GM12878 (cell line): ENCODE measurements at regions not wholly inside any gene's neighbourhood (a gene's known extent, or its start where the extent isn't known, plus 50 kb on each side); places are given as distances from the start of the nearest gene placed in this dataset.

ENCODE experiments used
- ATAC-seq: fragments of 200-7000 bp; cut with Tn5 transposase; 3 replicates; pipeline ENCODE4 v1.9.1; 2020; ENCODE audit warnings: mild to moderate bottlenecking, moderate library complexity
- BruUV-seq: library from RNA; stranded (reverse); fragments of 400-500 nt; replicated peaks from 2 replicates; lab custom pipeline; 2021; lab: Mats Ljungman, UMichigan
- CTCF ChIA-PET: fragments of 300-600 bp; sonication (Branson Sonifier 250); formaldehyde crosslinking; extraction: SDS; loops from one replicate; lab custom pipeline; 2021; ENCODE audit warnings: inconsistent platforms; lab: Yijun Ruan, JAX
- POLR2A ChIA-PET: fragments of 350-600 bp; formaldehyde crosslinking; extraction: SDS; loops from one replicate; lab custom pipeline; 2021; ENCODE audit warnings: inconsistent platforms; lab: Charles Lee
- RAD21 ChIA-PET: fragments of 300-600 bp; sonication (Branson Sonifier 250); formaldehyde crosslinking; loops from one replicate; lab custom pipeline; 2023; ENCODE audit warnings: antibody characterized with exemption; ENCODE audit not compliant: unreplicated experiment; lab: Charles Lee
- SMC1A ChIA-PET: fragments of 300-600 bp; sonication (Branson Sonifier 250); formaldehyde crosslinking; loops from one replicate; lab custom pipeline; 2023; ENCODE audit not compliant: unreplicated experiment, uncharacterized antibody; lab: Charles Lee
- DNase-seq: peaks from one replicate; pipeline ENCODE4 v3.0.0-alpha.2; 2011; ENCODE audit warnings: low read depth, low spot score
- FAIRE-seq: peaks from 3 replicates; lab custom pipeline; 2011; peaks lifted over from hg19 to GRCh38; lab: Jason Lieb, UNC
- H2AFZ ChIP-seq: 2 replicates; pipeline ENCODE4 v1.6.0; 2011; ENCODE audit warnings: low read depth, low read length, control low read depth; ENCODE audit not compliant: control insufficient read depth
- H3K27ac ChIP-seq: 2 replicates; pipeline ENCODE4 v1.5.1; 2011; ENCODE audit warnings: control low read depth; ENCODE audit not compliant: control insufficient read depth, insufficient read depth
- H3K27me3 ChIP-seq, 2 experiments: replicated peaks in 1 of 2; 2 replicates each; pipeline versions ENCODE4 v1.6.0 to v1.6.1; 2011; ENCODE audit warnings: low read length in 1 of 2; ENCODE audit not compliant: control insufficient read depth in 2 of 2, insufficient read depth in 2 of 2
- H3K36me3 ChIP-seq, 2 experiments: 2 replicates each; pipeline ENCODE4 v1.5.1; 2011; ENCODE audit warnings: low read length in 1 of 2; ENCODE audit not compliant: control insufficient read depth in 2 of 2, insufficient read depth in 2 of 2
- H3K4me1 ChIP-seq: 2 replicates; pipeline ENCODE4 v1.6.1; 2011; ENCODE audit warnings: mild to moderate bottlenecking, low read length, moderate library complexity, mixed read lengths; ENCODE audit not compliant: control insufficient read depth, insufficient read depth
- H3K4me2 ChIP-seq: 2 replicates; pipeline ENCODE4 v1.6.0; 2011; ENCODE audit warnings: control low read depth; ENCODE audit not compliant: control insufficient read depth, insufficient read depth
- H3K4me3 ChIP-seq: fragments of 200-600 bp; sonication (generic); 2 replicates; pipeline ENCODE4 v1.5.1; 2016
- H3K79me2 ChIP-seq: 2 replicates; pipeline ENCODE4 v1.6.0; 2011; ENCODE audit warnings: low read length; ENCODE audit not compliant: control insufficient read depth, insufficient read depth
- H3K9ac ChIP-seq: 2 replicates; pipeline ENCODE4 v1.8.0; 2011; ENCODE audit warnings: low read length, control low read depth, mixed read lengths; ENCODE audit not compliant: control insufficient read depth, insufficient read depth
- H3K9me3 ChIP-seq: replicated peaks from 3 replicates; pipeline ENCODE4 v1.5.1; 2011; ENCODE audit warnings: mild to moderate bottlenecking, low read length; ENCODE audit not compliant: control insufficient read depth, insufficient read depth
- H4K20me1 ChIP-seq: 2 replicates; pipeline ENCODE4 v1.6.0; 2011; ENCODE audit not compliant: control insufficient read depth, insufficient read depth
- CTCF ChIP-seq, 3 experiments: IDR thresholded peaks in 2 of 3; conservative IDR thresholded peaks in 1 of 3; 2 replicates each; pipeline ENCODE4 v1.5.1; 2011; ENCODE audit warnings: low read depth in 3 of 3, low read length in 3 of 3, mild to moderate bottlenecking in 3 of 3, control low read depth in 2 of 3, moderate library complexity in 2 of 3, inconsistent platforms in 1 of 3, mixed read lengths in 1 of 3; ENCODE audit not compliant: control insufficient read depth in 2 of 3, insufficient read depth in 1 of 3; ENCODE audit errors: extremely low read depth in 1 of 3
- EGR1 ChIP-seq, 2 experiments: IDR thresholded peaks; 1 replicate in 1 of 2; 2 replicates in 1 of 2; pipeline ENCODE4 v1.6.1; 2011 to 2012; ENCODE audit warnings: low read depth in 2 of 2, low read length in 2 of 2, borderline replicate concordance in 1 of 2, mild to moderate bottlenecking in 1 of 2, moderate library complexity in 1 of 2
- HSF1 ChIP-seq: fragments of 150-350 bp; IDR thresholded peaks from 2 replicates; pipeline ENCODE4 v1.6.1; 2014; ENCODE audit warnings: mild to moderate bottlenecking, low read depth, low read length
- IRF4 ChIP-seq: IDR thresholded peaks from 2 replicates; pipeline ENCODE4 v1.6.1; 2011; ENCODE audit warnings: low read depth, low read length
- MXI1 ChIP-seq: fragments of 150-350 bp; IDR thresholded peaks from 2 replicates; pipeline ENCODE4 v1.6.1; 2011; ENCODE audit warnings: low read depth, mild to moderate bottlenecking, inconsistent platforms, low read length, improper control_type of control experiment
- POLR2A ChIP-seq: IDR thresholded peaks from 2 replicates; pipeline ENCODE4 v1.6.1; 2011; ENCODE audit warnings: low read depth, mild to moderate bottlenecking, low read length
- POLR2AphosphoS2 ChIP-seq: IDR thresholded peaks from 2 replicates; pipeline ENCODE4 v1.6.1; 2011; ENCODE audit warnings: low read depth, mild to moderate bottlenecking, low read length, improper control_type of control experiment, moderate library complexity
- SP1 ChIP-seq: IDR thresholded peaks from one replicate; pipeline ENCODE4 v1.6.1; 2011; ENCODE audit warnings: low read depth, low read length
- SRF ChIP-seq, 2 experiments: IDR thresholded peaks; 2 replicates each; pipeline ENCODE4 v1.6.1; 2011; ENCODE audit warnings: low read depth in 2 of 2, low read length in 2 of 2, mild to moderate bottlenecking in 1 of 2, moderate library complexity in 1 of 2
- in situ Hi-C: fragments of 300-500 bp; cut with MboI; formaldehyde crosslinking; loops from 9 replicates; pipeline ENCODE4 v1.14.3; 2018; ENCODE audit warnings: mixed read lengths
- intact Hi-C: fragments of 100-400 bp; cut with micrococcal nuclease; formaldehyde crosslinking; loops from one replicate; pipeline ENCODE4 v1.14.2; 2022; ENCODE audit not compliant: unreplicated experiment

GRCh38 chr10:83310688-83311087 is 828.6 kb upstream of the GHITM start:
- in situ Hi-C loops (no loop called here), intact Hi-C loops (no loop called here)
- Histone ChIP-seq H2AFZ (no peak overlapping the region), H3K36me3 (no peaks in the 10 kb centered on the region), H3K79me2 (no peaks in the 10 kb centered on the region), H4K20me1 (no peaks in the 10 kb centered on the region), H3K4me2 (no peak overlapping the region), H3K27ac (no peak overlapping the region), H3K4me3 (no peak overlapping the region), H3K9ac (no peak overlapping the region), H3K4me1 (no peaks in the 10 kb centered on the region), H3K27me3 (no peaks in the 10 kb centered on the region), H3K9me3 (no peaks in the 10 kb centered on the region)
- POLR2A ChIA-PET, result no interaction called here
- SMC1A ChIA-PET, result no interaction called here
- ATAC-seq (no peak), FAIRE-seq (no peak), DNase-seq (no peak)
- BruUV-seq, result no TSS peak
- no peak for TF ChIP-seq MXI1
- no peak for TF ChIP-seq SRF (IDR thresholded peaks at IDR 0.05; ENCODE audit: low read depth in 2 of 2, low read length in 2 of 2)
- TF ChIP-seq IRF4, result no peak
- no peak for TF ChIP-seq CTCF (IDR thresholded peaks at IDR 0.05 in 2 of 3, conservative IDR thresholded peaks at IDR 0.05 in 1 of 3; ENCODE audit: control insufficient read depth in 2 of 3, extremely low read depth in 1 of 3, insufficient read depth in 1 of 3, low read depth in 3 of 3, low read length in 3 of 3)
- TF ChIP-seq HSF1, result no peak
- TF ChIP-seq POLR2AphosphoS2, result no peak
- TF ChIP-seq SP1, result no peak
- no peak for TF ChIP-seq EGR1 (IDR thresholded peaks at IDR 0.05; ENCODE audit: borderline replicate concordance in 1 of 2, low read depth in 2 of 2, low read length in 2 of 2)
- no peak for TF ChIP-seq POLR2A
- CTCF ChIA-PET, result no interaction called here
- RAD21 ChIA-PET, result no interaction called here
